Caco-2 (cell line): ENCODE measurements at regions not wholly inside any gene's neighbourhood (a gene's known extent, or its start where the extent isn't known, plus 50 kb on each side); places are given as distances from the start of the nearest gene placed in this dataset.
"Not testable (repeated sequence)": the region's sequence is repeated elsewhere in the genome, so short reads cannot be mapped to it uniquely, and the experiment has no call there.

Experiments used
- BruUV-seq: library from RNA; stranded (reverse); fragments of 400-500 nt; replicated peaks from 2 replicates; lab custom pipeline; 2021; lab: Mats Ljungman, UMichigan
- CTCF ChIA-PET: fragments of 300-600 bp; sonication (Branson Sonifier 250); formaldehyde crosslinking; loops from one replicate; lab custom pipeline; 2022; ENCODE audit warnings: antibody characterized with exemption; lab: Charles Lee
- POLR2A ChIA-PET: fragments of 300-600 bp; sonication (Branson Sonifier 250); formaldehyde crosslinking; loops from one replicate; lab custom pipeline; 2022; ENCODE audit warnings: antibody characterized with exemption; lab: Charles Lee
- DNase-seq, 2 experiments: peaks; one replicate each; pipeline versions ENCODE4 v3.0.0 to v3.0.0-alpha.2; 2020 to 2022
- H3K27me3 ChIP-seq: replicated peaks from 2 replicates; pipeline ENCODE4 v1.6.0; 2011; ENCODE audit warnings: low read length; ENCODE audit not compliant: control insufficient read depth, insufficient read depth
- H3K36me3 ChIP-seq: 2 replicates; pipeline ENCODE4 v1.5.1; 2011; ENCODE audit warnings: low read length; ENCODE audit not compliant: control insufficient read depth, insufficient read depth
- H3K4me1 ChIP-seq: fragments of 250-450 bp; sonication (Bioruptor Pico); 2 replicates; pipeline ENCODE4 v1.5.1; 2020; ENCODE audit warnings: mild to moderate bottlenecking
- H3K4me3 ChIP-seq: 2 replicates; pipeline ENCODE4 v1.5.1; 2011; ENCODE audit warnings: low read depth, mild to moderate bottlenecking, control low read depth, low read length
- H3K9me3 ChIP-seq: fragments of 250-450 bp; sonication (Bioruptor Pico); 2 replicates; pipeline ENCODE4 v1.5.1; 2020; ENCODE audit warnings: mild to moderate bottlenecking, moderate library complexity
- H3K27ac Mint-ChIP-seq: one replicate; pipeline ENCODE4 v1.8.0; 2022; ENCODE audit warnings: mixed read lengths; ENCODE audit not compliant: unreplicated experiment
- H3K27me3 Mint-ChIP-seq: one replicate; pipeline ENCODE4 v1.8.0; 2022; ENCODE audit warnings: mixed read lengths; ENCODE audit not compliant: insufficient read depth, unreplicated experiment
- H3K36me3 Mint-ChIP-seq: one replicate; pipeline ENCODE4 v1.8.0; 2022; ENCODE audit warnings: mild to moderate bottlenecking, mixed read lengths; ENCODE audit not compliant: insufficient read depth, unreplicated experiment
- H3K4me1 Mint-ChIP-seq: one replicate; pipeline ENCODE4 v1.8.0; 2022; ENCODE audit warnings: low read depth, mixed read lengths; ENCODE audit not compliant: unreplicated experiment
- H3K4me3 Mint-ChIP-seq: one replicate; pipeline ENCODE4 v1.8.0; 2022; ENCODE audit warnings: mild to moderate bottlenecking, moderate library complexity, mixed read lengths; ENCODE audit not compliant: unreplicated experiment
- H3K9me3 Mint-ChIP-seq: one replicate; pipeline ENCODE4 v1.8.0; 2022; ENCODE audit warnings: mixed read lengths; ENCODE audit not compliant: unreplicated experiment
- intact Hi-C: fragments of 100-400 bp; cut with micrococcal nuclease; formaldehyde crosslinking; loops from one replicate; pipeline ENCODE4 v1.10.0; 2022; ENCODE audit not compliant: unreplicated experiment
- TF ChIP-seq, protein P1 (sequence below), 2 experiments: fragments of 200-600 bp in 1 of 2; IDR thresholded peaks; 1 replicate in 1 of 2; 2 replicates in 1 of 2; pipeline versions ENCODE4 v1.5.1 to v1.8.0; 2011 to 2022; ENCODE audit warnings: antibody characterized with exemption in 1 of 2, control low read depth in 1 of 2, inconsistent platforms in 1 of 2, low read depth in 1 of 2, low read length in 1 of 2, mild to moderate bottlenecking in 1 of 2, moderate library complexity in 1 of 2; ENCODE audit not compliant: insufficient read depth in 1 of 2, severe bottlenecking in 1 of 2, unreplicated experiment in 1 of 2

DNA sequence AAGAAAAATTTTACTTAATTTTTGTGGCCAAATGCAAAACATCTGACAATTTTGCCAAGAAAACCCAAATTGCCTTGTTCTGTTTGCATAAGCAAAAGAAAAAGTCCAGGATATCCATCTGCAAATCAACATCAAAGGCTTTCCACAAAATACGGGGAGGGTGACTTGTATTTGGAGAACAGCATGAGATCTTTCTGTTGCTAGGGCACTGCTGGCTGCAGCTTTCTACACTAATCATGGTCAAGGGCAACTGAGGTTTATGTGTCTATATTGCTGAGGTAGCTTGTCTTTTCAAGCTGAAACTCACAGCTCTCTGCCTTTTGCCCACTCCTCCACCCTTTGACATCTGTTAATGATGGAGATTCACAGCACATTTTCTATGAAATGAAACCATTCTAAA, 389.1 kb downstream of the NKX6-1 start:
- no peaks in the 10 kb centered on the region for H3K4me1 Mint-ChIP-seq
- POLR2A ChIA-PET: no interaction called here
- intact Hi-C loops: no loop called here
- H3K4me1 ChIP-seq: no peaks in the 10 kb centered on the region
- H3K27me3 Mint-ChIP-seq: no peaks in the 10 kb centered on the region
- no peak overlapping the region for H3K4me3 Mint-ChIP-seq
- DNase-seq: no peak
- no peak overlapping the region for H3K4me3 ChIP-seq
- no peaks in the 10 kb centered on the region for H3K27me3 ChIP-seq
- H3K9me3 Mint-ChIP-seq: peaks cover 10% of the 10 kb centered on the region
- H3K36me3 Mint-ChIP-seq: no peaks in the 10 kb centered on the region
- CTCF ChIA-PET: no interaction called here
- TF ChIP-seq, protein P1, sequence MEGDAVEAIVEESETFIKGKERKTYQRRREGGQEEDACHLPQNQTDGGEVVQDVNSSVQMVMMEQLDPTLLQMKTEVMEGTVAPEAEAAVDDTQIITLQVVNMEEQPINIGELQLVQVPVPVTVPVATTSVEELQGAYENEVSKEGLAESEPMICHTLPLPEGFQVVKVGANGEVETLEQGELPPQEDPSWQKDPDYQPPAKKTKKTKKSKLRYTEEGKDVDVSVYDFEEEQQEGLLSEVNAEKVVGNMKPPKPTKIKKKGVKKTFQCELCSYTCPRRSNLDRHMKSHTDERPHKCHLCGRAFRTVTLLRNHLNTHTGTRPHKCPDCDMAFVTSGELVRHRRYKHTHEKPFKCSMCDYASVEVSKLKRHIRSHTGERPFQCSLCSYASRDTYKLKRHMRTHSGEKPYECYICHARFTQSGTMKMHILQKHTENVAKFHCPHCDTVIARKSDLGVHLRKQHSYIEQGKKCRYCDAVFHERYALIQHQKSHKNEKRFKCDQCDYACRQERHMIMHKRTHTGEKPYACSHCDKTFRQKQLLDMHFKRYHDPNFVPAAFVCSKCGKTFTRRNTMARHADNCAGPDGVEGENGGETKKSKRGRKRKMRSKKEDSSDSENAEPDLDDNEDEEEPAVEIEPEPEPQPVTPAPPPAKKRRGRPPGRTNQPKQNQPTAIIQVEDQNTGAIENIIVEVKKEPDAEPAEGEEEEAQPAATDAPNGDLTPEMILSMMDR (IDR thresholded peaks at IDR 0.05; ENCODE audit: insufficient read depth in 1 of 2, low read depth in 1 of 2, low read length in 1 of 2, severe bottlenecking in 1 of 2, unreplicated experiment in 1 of 2): no peak
- no peak overlapping the region for H3K27ac Mint-ChIP-seq
- H3K36me3 ChIP-seq: no peaks in the 10 kb centered on the region
- BruUV-seq: no TSS peak
- peaks cover 6% of the 10 kb centered on the region for H3K9me3 ChIP-seq

DNA sequence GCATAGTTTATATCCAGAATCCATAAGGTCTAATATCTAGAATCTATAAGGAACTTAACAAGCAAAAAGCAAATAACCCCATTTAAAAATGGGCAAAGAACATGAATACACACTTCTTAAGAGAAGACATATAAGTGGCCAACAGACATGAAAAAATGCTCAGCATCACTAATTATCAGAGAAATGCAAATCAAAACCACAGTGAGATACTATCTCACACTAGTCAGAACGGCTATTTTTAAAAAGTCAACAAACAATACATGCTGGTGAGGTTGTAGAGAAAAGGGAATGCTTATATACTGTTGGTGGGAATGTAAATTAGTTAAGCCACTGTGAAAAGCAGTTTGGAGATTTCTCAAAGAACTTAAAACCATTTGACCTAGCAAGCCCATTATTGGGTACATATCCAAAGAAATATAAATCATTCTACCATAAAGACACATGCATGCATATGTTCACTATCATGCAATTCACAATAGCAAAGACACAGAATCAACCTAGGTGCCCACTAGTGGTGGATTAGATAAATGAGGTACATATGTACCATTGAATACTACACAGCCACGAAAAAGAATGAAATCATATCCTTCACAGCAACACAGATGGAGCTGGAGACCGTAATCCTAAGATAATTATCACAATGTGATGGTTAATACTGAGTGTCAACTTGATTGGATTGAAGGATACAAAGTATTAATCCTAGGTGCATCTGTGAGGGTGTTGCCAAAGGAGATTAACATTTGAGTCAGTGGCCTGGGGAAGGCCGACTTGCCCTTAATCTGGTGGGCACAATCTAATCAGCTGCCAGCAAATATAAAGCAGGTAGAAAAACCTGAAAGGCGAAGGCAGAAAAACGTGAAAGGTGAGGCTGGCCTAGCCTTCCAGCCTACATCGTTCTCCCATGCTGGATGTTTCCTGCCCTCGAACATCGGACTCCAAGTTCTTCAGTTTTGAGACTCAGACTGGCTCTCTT, 397.2 kb downstream of the NKX6-1 start:
- H3K27me3 ChIP-seq, H3K4me1 ChIP-seq, POLR2A ChIA-PET, H3K4me3 ChIP-seq, H3K27me3 Mint-ChIP-seq, H3K9me3 Mint-ChIP-seq, intact Hi-C loops, H3K4me3 Mint-ChIP-seq, H3K4me1 Mint-ChIP-seq, CTCF ChIA-PET, H3K9me3 ChIP-seq, H3K27ac Mint-ChIP-seq, BruUV-seq, H3K36me3 ChIP-seq, DNase-seq, H3K36me3 Mint-ChIP-seq: not testable (repeated sequence)

DNA sequence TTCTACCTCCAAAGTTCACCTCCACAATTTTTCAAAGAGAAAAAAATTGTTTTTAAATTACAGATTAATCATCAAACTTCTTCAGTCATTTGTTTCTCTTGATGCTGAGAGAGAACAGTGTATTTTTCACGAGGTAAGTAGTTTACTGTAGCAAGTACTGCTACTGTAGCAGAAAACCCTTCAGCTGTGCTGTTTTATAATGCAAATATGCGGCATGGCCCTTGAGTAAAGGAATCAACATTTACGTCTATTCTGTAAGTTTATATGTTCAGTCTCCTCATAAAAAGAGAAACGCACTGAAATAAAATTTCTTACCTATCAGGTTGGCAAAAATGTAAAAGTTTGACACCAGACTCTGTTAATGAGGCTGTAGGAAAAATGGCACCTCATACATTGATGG, 399.0 kb downstream of the NKX6-1 start:
- ChIA-PET POLR2A (no interaction called here), CTCF (no interaction called here)
- H3K27me3 Mint-ChIP-seq: no peaks in the 10 kb centered on the region
- intact Hi-C loops: no loop called here
- Histone ChIP-seq H3K4me1 (no peaks in the 10 kb centered on the region), H3K27me3 (no peaks in the 10 kb centered on the region), H3K4me3 (no peak overlapping the region), H3K36me3 (no peaks in the 10 kb centered on the region), H3K9me3 (no peaks in the 10 kb centered on the region)
- BruUV-seq: no TSS peak
- no peak overlapping the region for H3K27ac Mint-ChIP-seq
- no peak overlapping the region for H3K4me3 Mint-ChIP-seq
- H3K4me1 Mint-ChIP-seq: no peaks in the 10 kb centered on the region
- no peaks in the 10 kb centered on the region for H3K36me3 Mint-ChIP-seq
- TF ChIP-seq, protein P1 (IDR thresholded peaks at IDR 0.05; ENCODE audit: insufficient read depth in 1 of 2, low read depth in 1 of 2, low read length in 1 of 2, severe bottlenecking in 1 of 2, unreplicated experiment in 1 of 2): no peak
- H3K9me3 Mint-ChIP-seq: no peaks in the 10 kb centered on the region
- no peak for DNase-seq
